GM21576 (cell line): ENCODE measurements at regions not wholly inside any gene's neighbourhood (a gene's known extent, or its start where the extent isn't known, plus 50 kb on each side); places are given as distances from the start of the nearest gene placed in this dataset.

ENCODE experiments used
- ATAC-seq: cut with Tn5 transposase; IDR thresholded peaks from one replicate; pipeline ENCODE4 v1.9.1; 2021; ENCODE audit warnings: mild to moderate bottlenecking, moderate library complexity; ENCODE audit not compliant: unreplicated experiment

GRCh38 chr2:5914811-5915611 lies 222.8 kb downstream of the SOX11 start:
- no peak for ATAC-seq

GRCh38 chr2:5915881-5916310 lies 223.7 kb downstream of the SOX11 start:
- no peak for ATAC-seq

GRCh38 chr2:5921081-5921642 lies 229.0 kb downstream of the SOX11 start:
- ATAC-seq, result no peak

- no peak for ATAC-seq
Observed at GRCh38 chr2:5923957-5924945, 232.1 kb downstream of the SOX11 start.

- ATAC-seq, result no peak
Observed at GRCh38 chr2:5925604-5926003, 233.4 kb downstream of the SOX11 start.

- ATAC-seq, result no peak
Observed at GRCh38 chr2:5926871-5927512, 234.8 kb downstream of the SOX11 start.

- ATAC-seq, result no peak
Observed at GRCh38 chr2:5932556-5933469, 240.6 kb downstream of the SOX11 start.

GRCh38 chr2:5933669-5934068 lies 241.5 kb downstream of the SOX11 start:
- no peak for ATAC-seq

GRCh38 chr2:5937321-5937720 lies 245.1 kb downstream of the SOX11 start:
- ATAC-seq, result no peak

- ATAC-seq, result no peak
Observed at GRCh38 chr2:5937851-5938565, 245.8 kb downstream of the SOX11 start.

GRCh38 chr2:5938566-5938896 lies 246.3 kb downstream of the SOX11 start:
- no peak for ATAC-seq

GRCh38 chr2:5939553-5939952 lies 247.4 kb downstream of the SOX11 start:
- no peak for ATAC-seq

GRCh38 chr2:5940596-5941535 lies 248.7 kb downstream of the SOX11 start:
- ATAC-seq, result no peak

GRCh38 chr2:5942204-5942603 lies 250.0 kb downstream of the SOX11 start:
- no peak for ATAC-seq

GRCh38 chr2:5945742-5946141 lies 253.6 kb downstream of the SOX11 start:
- ATAC-seq, result no peak

GRCh38 chr2:5946225-5947115 lies 254.3 kb downstream of the SOX11 start:
- no peak for ATAC-seq

- ATAC-seq, result no peak
Observed at GRCh38 chr2:5950736-5951135, 258.6 kb downstream of the SOX11 start.
